DMS114 treated with DMSO at 0.1 percent for 48 hours (cell line): ENCODE measurements at regions not wholly inside any gene's neighbourhood (a gene's known extent, or its start where the extent isn't known, plus 50 kb on each side); places are given as distances from the start of the nearest gene placed in this dataset.
"Not testable (repeated sequence)": the region's sequence is repeated elsewhere in the genome, so short reads cannot be mapped to it uniquely, and the experiment has no call there.

Source experiments
- DNase-seq: peaks from one replicate; lab custom pipeline; 2025; ENCODE audit not compliant: unreplicated experiment; lab: John Stamatoyannopoulos, UW

DNA sequence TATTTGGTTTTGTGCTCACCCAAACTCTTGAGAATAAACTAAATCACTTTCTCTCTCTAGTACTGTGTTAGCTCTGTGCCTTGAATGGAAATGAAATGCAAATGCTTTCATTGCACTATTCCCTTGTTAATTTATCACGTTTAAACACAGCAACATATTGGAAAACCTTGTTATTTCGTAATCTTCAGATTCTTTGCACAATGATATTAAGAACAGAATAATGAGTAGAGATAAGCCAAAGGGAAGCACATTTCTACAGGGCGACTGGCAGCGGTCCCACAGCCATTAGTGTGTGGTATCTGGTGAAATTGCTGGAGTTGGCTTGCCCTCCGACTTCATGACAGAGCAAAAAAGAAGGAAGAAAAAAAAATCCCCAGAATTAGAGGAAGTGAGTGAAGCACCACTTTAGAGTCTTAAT, 166.1 kb upstream of the E2F7 start:
- no peak for DNase-seq

- no peak for DNase-seq
These were observed 164.5 kb upstream of the E2F7 start for GRCh38 chr12:77229640-77230442.

DNA sequence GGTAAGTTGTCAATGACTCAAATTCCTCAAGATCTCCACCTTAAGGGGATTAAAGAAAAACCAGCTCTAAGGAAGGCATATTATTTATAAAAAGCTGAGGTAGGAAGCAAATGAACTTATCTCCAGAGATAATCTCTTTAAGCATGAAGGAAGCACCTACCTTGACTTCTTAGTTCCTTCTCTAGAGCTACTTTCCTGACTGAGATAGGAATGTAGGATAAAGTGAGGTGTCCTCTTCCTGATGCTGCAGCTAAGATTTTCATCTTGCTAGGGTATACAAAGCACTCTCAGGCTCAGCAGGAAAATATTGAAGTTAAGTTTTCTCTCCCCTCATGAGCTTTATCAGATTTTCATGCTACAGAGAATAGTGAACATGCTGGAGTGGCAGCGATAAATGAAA, 163.0 kb upstream of the E2F7 start:
- DNase-seq = no peak

DNA sequence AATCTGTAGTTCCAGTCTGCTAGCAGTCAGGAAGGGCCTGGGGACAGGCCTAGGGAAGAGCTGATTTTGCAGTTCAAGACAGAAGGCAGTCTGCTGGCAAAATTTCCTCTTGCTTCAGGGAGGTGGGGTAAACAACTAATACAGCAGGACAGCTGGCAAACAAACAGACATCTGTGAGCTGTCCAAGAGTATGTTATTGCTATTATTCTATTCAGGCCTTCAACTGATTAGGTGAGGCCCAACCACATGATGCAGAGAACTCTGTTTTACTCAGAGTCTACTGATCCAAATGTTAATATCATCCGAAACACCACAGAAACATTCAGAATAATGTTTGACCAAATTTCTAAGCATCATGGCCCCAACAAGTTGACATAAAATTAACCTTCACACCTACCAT, 161.0 kb upstream of the E2F7 start:
- DNase-seq = no peak

DNA sequence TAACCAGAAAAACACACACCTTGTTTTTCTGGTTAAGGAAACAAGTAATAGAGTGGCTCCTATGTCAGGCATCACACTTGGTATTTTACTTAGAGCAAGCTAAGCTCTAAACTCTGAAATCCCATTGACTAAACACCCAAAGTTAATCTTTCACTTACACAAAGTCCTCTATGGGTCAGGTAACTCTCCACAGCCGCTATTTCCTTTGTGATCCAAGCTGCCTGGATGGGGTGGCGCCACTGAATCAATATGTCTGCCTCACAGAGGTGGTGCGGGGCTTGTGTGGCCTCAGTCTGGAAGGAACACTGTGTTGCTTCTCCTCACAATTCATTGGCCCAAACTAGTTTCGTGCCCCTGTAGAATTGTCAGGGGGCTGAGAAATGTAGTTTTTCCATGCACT, 160.0 kb upstream of the E2F7 start:
- DNase-seq = no peak

DNA sequence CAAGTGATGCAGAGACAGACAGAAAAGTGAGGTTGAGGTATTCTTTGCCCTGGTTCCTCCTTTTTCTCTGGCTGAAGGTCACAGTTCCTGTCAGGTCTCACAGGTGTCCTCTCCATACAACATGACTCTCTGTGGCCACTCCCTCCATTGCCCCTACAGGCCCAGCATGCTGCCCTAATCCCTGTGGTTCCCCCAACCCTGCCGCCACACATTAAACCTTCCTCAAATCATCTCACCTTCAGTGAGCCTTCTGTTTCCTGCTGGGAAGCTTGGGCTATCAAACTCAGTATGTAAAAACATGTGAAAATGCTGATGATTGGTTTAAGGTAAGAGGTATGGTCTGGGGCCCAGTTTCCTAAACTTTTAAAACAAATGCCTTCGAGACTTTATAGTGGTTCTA, 159.0 kb upstream of the E2F7 start:
- no peak for DNase-seq

GRCh38 chr12:77222336-77222735, 157.0 kb upstream of the E2F7 start:
- DNase-seq = no peak

- DNase-seq = no peak
These were observed 155.2 kb upstream of the E2F7 start for GRCh38 chr12:77220586-77220985.

DNA sequence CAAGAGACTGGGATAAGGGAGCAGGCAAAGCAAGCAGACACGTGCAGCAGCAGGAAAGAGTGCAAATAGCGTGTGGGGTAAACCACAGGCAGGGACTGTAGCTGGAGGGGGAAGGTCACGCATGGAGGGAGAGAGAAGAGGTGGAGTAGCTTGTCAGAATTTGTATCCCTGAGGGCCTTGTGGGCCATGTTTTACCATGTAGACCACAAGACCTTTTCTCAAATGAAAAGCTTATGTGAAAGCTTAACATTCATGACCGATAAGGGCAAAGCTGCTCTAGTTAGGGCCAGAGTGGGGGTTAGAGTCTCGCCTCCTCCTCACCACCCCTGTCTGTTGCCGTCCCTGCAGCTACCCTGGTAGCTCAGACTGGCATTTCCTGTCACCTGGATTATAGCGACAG, 152.9 kb upstream of the E2F7 start:
- no peak for DNase-seq

GRCh38 chr12:77216136-77216535, 150.8 kb upstream of the E2F7 start:
- DNase-seq = not testable (repeated sequence)

- DNase-seq = no peak
These were observed 148.8 kb upstream of the E2F7 start for GRCh38 chr12:77214136-77214535.

DNA sequence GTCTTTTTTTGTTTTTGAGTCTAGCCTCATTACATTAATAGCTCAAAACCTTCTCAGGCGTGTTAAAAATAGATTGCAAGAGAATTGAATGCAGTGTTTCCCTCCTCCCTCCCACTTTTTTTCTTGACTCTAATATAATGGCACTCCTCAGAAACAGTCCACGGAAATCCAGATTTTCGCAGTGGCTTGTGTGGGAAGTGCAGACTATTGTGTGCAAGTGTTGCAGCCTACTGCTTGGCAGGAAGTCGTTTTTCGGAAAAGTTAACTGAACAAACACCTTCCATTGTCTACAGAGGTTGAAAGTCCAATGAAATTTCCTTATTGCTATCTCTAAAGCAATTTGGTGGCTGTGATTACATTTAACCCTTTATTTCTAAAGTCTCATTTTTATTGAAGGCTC, 147.9 kb upstream of the E2F7 start:
- DNase-seq = no peak

GRCh38 chr12:77210724-77211123, 145.4 kb upstream of the E2F7 start:
- DNase-seq = no peak

DNA sequence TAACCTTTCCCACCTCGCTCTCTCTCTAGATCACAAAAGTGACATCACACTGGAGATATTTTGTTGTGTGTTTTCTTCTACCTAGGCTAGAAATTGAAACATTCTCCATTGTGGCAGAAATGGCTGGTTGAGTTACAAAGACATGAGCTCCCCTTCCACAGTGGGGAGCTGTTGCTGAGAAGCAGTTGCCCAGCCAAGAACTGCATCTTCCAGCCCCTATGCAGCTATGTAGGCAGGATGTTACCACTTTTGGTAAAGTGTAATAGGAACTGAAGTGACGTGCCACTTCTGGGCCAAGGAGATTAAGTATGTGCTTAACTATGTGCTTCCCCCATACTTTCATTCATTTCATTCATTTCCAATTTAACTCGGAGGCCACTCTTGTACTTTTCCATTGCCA, 138.7 kb upstream of the E2F7 start:
- no peak for DNase-seq

- DNase-seq = no peak
These were observed 137.2 kb upstream of the E2F7 start for GRCh38 chr12:77202457-77203060.

DNA sequence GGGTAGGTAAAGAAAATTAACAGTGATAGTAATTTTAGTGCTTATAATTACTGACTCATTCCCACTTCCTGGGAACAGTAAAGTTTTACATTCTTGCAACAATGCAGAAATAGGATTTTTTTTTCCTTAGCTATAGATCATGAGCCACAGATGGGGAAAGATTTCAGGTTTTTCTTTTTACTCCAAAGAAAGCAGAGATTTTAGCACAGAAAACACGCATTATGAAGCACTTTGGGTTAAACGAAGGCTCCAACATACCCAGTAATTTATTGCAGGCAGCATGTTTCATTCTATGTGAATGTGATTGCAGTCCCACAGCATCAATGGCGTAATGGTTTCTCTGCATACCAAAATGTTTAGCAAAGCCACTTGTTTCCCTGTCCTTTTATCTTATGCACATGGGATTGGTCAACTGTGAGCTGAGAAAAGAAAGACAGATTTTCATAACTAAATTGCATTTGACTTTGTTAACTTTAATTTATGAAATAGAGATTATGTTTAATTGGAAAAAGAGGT, 124.6 kb upstream of the E2F7 start:
- DNase-seq = no peak

- DNase-seq = no peak
These were observed 124.1 kb upstream of the E2F7 start for GRCh38 chr12:77189458-77189857.

DNA sequence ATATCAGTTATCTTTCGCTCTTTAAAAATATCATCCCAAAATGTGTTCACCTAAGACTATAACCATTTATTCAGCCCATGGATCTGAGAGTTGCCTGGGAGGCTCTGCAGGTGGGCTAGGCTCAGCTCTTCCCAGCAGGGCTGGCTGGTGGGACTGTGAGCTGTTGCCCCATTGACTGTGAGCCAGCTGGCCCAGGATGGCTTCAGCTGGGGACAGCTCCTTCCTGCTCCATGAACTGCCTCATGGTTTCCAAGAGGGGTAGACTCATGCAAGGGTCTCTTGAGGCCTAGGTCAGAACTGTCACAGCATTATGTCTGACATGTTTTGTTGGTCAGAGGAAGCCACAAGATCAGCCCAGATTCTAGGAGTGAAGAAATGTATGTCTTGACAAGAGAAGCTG, 114.1 kb upstream of the E2F7 start:
- no peak for DNase-seq

DNA sequence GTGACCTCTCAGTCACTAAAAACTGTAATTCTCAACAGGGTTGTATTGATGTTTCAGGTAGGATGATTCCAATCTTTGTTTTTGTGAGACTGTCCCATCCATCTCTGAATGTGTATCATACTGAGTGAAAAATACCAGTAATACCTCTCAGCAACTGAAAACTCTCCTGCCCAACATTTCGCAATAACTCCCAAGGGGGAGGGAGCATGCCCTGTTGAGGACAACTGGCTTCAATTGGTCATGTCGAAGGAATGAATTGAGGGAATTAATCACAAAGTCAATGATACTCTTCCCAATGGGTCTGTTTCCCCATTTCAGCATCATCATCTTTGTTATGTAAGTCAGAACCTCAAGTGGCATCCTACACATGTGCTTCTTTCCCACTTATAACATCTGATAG, 102.4 kb upstream of the E2F7 start:
- DNase-seq = no peak

DNA sequence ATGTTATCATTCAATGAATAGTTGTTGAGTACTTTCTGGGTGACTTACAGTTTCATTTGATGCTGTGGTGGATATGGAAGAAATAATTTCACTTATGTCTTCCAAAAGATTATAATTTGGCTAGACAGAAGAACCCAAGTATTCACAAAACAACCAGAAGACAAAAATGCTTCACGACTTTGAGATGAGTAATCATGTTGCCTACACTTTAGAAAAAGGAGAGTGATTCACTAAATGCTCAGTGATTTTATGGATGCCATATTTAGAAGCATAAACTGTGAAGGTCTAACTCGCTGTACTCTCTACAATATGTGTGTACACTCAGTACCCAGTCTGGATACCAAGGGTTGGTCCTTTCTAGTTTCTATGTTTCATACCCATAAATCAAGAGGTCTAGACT, 101.3 kb upstream of the E2F7 start:
- no peak for DNase-seq

- DNase-seq = no peak
These were observed 98.0 kb upstream of the E2F7 start for GRCh38 chr12:77163074-77164038.

DNA sequence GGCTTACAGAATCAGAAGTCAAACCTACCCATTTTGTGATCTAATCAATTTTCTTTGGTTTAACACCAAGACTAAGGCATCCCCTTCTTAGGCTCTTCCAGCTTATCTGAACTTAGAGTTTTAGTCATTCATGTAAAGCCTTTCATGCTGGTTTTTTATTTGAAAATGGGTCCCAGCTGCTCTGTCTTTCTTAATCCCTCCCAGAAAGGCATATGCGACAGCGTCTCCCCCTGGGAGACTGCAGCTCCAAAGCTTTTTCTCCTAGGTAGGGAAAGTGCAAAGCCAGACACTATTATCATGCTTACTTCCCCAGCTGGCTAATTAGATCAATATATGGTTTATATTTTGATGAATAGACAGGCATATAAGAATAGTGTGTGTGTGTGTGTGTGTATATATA, 96.6 kb upstream of the E2F7 start:
- DNase-seq = no peak
